ENCODE measurements at regions not wholly inside any gene's neighbourhood (a gene's known extent, or its start where the extent isn't known, plus 50 kb on each side); places are given as distances from the start of the nearest gene placed in this dataset.
A peak's percentile ranks its signal among the peaks of the same experiment; 100 is the strongest.

DNA sequence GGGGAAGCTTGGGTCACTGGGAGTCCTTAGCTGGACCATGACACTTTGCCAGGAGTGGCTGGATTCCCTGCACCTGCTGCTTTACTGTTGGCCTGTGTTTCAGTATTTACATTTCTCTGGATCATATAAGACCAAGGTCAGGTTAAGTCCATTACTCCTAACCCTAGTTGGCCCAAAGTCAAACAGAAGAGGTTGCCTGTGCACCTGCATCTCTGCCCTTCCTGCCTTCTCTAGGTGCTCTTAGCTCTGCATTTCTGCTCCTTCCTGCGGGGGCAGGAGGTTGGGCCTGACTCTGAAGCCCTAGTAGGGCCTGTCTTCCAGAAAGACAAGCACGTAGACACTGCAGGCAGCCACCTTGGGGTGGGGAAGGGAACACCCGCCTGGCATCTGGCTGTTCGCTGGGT is 124.3 kb downstream of the RPLP1 start:
- no peak for DNase-seq (ENCODE audit: low spot score)

- no peak for DNase-seq (ENCODE audit: low spot score)
These were observed 124.8 kb downstream of the RPLP1 start for GRCh38 chr15:69577397-69577796.

DNA sequence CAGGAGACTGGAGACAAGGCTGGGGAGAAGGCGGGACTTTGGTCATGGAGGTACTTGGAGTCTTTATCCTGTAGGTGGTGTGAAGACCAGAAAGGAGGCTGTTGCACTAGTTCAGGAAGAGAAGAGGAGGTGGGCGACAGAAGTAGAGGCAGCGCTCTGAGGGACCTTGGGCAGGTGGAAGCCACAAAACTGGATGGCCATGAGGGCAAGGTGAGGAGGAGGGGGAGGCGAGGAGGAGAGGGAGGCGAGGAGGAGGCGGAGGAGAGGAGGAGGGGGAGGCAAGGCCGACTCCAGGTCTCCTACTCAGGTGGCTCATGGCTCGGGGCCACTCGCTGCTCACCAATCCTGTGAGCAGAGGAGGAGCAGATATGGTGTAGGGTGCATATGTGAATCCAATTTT is 125.6 kb downstream of the RPLP1 start:
- no peak for DNase-seq (ENCODE audit: low spot score)

- DNase-seq (ENCODE audit: low spot score), result no peak
These were observed 126.4 kb downstream of the RPLP1 start for GRCh38 chr15:69578787-69579583.

DNA sequence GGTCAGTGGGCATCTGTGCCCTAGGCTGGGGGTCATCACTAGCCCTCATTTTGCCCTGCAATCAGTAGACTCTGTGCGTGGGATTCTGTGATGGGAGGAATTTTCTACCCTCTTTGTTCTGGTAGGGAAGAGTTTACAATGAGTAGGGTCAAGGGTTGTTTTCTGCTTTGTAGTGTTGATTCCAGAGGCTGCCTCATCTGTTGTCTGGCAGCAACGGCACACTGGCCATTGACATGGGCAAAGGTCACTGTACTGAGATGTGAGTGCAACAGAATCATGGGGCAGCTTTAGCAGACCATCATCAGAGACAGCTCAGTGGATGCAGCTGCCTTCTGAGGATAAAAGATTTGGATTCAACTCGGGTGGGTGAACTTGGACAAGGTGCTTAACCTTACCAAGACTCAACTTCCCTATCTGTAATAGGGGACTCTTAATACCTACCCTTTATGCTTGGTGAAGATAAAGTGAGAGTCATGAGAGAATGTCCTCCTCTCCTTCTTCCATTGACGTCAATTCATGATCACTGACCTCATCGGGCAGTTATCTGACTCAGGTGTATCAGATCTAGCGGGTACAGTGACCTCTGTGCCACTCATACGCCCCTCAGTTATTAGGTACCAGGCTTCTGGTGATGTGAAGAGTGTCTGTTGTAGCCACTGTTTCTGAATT is 127.5 kb downstream of the RPLP1 start:
- DNase-seq (ENCODE audit: low spot score), result no peak

DNA sequence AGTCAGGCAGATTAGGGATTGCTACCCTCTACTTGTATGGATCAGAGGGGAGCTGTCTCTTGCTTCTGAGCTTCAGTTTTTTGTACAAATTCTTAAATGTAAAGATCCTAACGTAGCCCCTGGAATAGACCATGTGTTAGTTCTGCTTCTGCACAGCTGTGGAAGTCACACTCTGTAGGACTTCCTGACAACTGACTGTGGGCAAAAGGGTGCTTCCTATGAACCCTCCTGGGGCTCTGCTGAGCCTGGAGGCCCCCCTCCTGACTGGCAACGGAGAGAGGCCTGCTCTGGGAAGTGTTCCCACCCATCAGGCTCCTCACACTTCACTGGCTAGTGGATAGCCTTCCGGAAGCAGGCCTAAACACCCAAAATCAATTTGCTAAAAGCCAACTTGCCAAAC is 131.0 kb downstream of the RPLP1 start:
- DNase-seq (ENCODE audit: low spot score), result no peak

DNA sequence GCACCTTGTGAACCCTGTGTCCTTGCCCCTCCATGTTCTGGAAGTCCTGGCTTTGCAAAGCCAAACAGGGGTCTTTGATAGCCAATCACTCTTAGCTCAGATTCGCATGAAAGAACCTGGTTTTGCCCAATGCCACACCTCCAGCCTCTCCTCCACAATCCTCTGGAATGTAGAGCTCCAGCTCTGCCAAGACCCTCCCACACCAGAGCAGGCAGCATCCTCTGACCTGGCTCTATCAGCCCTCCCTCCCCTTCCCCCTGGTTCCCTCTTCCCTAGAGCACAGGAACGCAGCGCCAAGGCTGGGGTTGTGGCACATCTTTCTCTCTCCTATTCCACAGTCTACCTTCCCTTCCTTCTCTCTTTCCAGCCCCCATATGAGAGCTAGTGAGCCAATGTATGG is 133.3 kb downstream of the RPLP1 start:
- peak; percentile 21 for DNase-seq (ENCODE audit: low spot score)

- DNase-seq (ENCODE audit: low spot score), result no peak
These were observed 134.1 kb downstream of the RPLP1 start for GRCh38 chr15:69586721-69587120.

DNA sequence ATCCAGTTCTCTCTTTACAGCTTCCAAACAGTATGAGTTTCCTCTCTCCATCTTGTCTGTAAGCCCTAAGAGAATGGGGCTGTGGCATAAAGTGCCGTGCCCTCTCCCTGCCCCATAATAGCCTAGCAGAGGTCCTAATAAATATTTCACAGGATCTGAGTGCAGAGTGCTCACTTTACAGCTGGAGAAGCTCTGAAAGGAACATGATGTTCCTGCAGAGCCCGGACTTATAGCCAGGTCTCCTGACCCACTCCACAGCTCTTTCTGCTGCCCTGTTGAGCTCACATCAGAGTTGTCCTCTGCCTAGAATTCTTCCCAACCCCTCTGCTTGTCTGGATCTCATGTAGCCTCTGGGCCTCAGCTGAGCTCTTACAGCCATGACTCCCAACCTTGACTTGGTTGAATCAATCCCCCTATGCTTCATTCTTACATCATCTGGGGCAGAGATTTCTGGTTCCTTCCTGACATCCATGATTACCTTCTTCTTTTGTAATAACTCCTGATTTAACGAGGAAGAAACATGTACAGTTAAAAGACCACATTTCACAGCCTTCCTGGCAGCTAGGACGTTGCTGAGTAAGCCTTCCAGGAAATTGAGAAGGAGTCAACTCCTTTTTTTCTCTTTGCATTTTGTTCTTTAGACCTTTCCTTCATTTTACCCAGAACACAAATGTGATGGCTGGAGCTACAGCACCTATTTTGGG is 135.3 kb downstream of the RPLP1 start:
- no peak for DNase-seq (ENCODE audit: low spot score)

GRCh38 chr15:69590201-69590710 is 137.6 kb downstream of the RPLP1 start:
- DNase-seq (ENCODE audit: low spot score), result no peak

DNA sequence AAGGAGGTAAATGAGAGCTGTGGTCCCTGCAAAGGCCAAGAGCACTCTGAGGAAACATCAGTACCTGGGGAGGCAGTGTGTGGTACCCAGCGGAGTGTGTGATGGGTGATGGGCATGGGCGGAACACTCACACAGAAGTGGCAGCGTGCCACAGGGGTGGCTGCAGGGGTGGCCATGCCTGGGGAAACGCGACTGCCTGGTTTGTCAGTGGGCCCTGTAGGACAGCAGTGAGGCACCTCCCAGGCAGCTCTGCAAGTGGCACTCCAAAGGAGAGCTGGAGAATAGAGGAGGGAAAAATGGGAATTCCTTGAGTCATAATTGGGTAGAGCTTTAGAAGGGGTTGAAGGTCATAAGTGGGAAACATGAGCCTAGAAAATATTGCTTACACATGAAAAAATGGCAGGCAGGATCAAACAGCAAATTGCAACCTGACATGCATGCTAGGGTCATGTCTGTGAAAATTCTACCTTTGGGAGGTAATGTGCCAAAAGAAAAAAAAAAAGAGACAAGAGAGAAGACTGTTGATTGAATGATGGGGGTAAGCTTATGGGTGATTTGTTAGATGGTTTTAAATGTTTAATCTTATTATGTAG is 138.4 kb downstream of the RPLP1 start:
- DNase-seq (ENCODE audit: low spot score), result no peak

DNA sequence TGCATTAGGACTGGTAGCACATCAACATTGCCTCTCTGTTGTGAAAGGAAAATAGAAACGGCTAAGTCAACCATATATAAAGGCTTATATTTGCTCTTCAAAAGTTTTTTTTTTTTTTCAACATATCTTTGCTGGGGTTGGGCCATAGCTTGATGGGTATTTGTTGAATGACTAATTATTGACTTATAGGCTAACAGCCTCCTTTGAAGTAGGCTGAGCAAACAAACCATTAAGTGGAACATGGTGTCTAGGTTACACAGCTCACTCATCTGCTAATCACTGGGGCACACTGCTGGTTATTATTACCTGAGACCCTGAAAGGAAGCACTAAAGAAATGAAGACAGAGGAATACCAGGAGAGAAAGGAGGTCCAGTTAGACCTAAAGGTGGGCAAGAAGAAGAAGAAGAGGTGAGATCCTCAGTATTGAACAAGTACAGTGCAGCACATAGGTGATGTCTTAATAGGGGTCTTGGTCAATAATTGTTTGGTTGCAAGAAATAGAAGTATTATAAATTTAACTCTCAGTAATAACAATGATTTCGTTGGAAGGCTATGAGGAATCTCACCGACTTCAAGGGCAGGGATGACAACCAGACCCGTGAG is 139.4 kb downstream of the RPLP1 start:
- no peak for DNase-seq (ENCODE audit: low spot score)

GRCh38 chr15:69592954-69593353 is 140.3 kb downstream of the RPLP1 start:
- DNase-seq (ENCODE audit: low spot score), result no peak

DNA sequence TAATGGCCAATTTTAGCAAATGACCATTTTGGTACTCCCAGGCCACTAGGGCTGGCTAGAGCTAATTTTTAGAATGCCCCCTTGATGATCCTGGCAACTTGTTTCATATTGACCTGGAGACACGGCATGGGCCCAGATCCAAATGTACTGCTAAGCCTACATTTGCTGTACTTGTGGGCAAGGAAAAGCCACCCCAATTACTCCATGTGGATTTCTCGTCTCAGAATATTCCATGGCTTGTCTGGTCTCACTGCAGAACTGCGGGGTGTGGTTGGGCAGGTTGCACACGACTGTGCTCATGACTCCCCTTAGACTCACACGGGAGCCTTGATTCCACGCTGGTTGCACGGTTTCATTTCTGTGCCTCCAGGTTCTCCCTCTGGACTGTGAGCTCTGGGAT is 140.9 kb downstream of the RPLP1 start:
- no peak for DNase-seq (ENCODE audit: low spot score)

GRCh38 chr15:69593981-69594966 is 141.7 kb downstream of the RPLP1 start:
- peak; percentile 73 for DNase-seq (ENCODE audit: low spot score)

GRCh38 chr15:69595009-69595791 is 142.6 kb downstream of the RPLP1 start:
- DNase-seq (ENCODE audit: low spot score), result peak; percentile 40

DNA sequence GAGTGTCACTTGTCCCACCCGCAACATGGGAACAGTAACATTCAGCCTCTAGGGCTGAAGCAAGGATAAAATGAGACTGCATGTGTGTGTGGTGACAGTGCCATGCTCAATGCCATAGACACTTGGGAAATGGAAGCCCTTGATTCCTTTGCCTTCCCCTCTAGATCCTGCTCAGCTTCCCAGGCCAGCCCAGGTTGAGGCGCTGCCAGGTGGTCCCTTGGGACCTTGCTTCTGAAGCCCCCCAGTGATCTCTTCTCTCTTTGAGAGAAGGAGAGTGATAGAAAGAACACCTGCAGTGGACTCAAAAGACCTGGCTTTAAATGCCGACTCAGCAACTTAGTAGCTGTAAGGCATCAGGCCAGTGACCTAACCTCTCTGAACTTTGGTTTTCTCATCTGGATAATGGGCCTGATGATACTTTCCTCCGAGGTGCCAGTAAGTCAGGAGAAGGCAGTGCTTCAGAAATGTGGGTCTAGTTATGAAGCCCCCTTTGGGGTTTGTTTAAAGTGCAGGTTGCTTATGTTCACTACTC is 144.5 kb downstream of the RPLP1 start:
- no peak for DNase-seq (ENCODE audit: low spot score)

- no peak for DNase-seq (ENCODE audit: low spot score)
These were observed 146.7 kb downstream of the RPLP1 start for GRCh38 chr15:69599271-69599670.

DNA sequence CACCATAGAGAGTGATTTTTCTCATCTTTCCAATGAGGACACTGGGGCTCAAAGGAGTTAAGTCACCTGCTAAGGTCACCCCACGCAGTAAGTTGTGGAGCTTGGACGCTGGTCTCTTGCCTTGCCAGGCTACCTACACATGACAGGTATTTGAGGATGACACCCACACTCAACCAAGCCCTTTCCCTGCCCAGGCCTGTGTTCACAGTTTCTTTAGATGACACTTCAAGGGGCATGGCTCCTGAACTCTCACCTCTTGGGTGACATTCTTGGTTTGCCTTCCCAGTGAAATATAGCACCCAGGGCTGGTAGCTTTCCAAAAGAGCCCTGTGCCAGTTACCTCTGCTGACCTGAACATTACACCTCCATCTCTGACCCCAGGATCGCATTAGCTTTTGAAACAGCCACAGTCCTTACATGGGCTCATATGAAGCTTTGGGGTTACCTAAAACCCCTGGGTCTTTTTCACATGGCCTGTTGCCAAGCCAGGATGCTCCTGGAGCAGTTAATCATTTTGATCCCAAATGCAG is 148.0 kb downstream of the RPLP1 start:
- DNase-seq (ENCODE audit: low spot score), result no peak

All from umbilical cord (tissue), 1 donor.